GM19455 (cell line): ENCODE measurements at regions not wholly inside any gene's neighbourhood (a gene's known extent, or its start where the extent isn't known, plus 50 kb on each side); places are given as distances from the start of the nearest gene placed in this dataset.
"Not testable (repeated sequence)": the region's sequence is repeated elsewhere in the genome, so short reads cannot be mapped to it uniquely, and the experiment has no call there.

ENCODE experiments used
- ATAC-seq: cut with Tn5 transposase; IDR thresholded peaks from one replicate; pipeline ENCODE4 v1.9.1; 2021; ENCODE audit not compliant: unreplicated experiment

DNA sequence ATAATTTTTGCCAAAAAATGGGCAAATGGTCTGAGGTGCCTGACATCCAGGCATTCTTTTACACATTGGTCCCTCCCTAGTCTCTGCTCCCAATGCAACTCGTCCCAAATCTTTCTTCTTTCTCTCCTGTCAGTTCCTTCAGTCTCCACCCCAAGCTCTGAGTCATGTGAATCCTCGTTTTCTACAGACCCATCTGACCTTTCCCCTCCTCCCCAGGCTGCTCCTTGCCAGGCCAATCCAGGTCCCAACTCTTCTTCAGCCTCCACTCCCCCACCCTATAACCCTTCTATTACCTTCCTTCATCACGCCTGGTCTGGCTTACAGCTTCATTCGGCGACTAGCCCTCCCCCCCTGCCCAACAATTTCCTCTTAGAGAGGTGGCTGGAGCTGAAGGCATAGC, 55.3 kb downstream of the BBS10 start:
- not testable (repeated sequence) for ATAC-seq

DNA sequence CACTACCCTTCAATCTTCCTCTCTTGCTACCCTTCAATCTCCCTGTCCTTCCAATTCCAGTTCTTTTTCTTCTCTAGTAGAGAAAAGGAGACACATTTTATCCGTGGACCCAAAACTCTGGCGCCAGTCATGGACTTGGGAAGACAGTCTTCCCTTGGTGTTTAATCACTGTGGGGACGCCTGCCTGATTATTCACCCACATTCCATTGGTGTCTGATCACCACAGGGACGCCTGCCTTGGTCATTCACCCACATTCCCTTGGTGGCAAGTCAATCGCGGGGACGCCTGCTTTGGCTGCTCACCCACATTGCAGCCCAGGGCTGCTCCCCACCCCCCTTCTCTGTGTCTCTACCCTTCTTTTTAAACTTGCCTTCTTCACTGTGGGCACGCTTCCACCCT, 55.9 kb downstream of the BBS10 start:
- ATAC-seq: not testable (repeated sequence)

DNA sequence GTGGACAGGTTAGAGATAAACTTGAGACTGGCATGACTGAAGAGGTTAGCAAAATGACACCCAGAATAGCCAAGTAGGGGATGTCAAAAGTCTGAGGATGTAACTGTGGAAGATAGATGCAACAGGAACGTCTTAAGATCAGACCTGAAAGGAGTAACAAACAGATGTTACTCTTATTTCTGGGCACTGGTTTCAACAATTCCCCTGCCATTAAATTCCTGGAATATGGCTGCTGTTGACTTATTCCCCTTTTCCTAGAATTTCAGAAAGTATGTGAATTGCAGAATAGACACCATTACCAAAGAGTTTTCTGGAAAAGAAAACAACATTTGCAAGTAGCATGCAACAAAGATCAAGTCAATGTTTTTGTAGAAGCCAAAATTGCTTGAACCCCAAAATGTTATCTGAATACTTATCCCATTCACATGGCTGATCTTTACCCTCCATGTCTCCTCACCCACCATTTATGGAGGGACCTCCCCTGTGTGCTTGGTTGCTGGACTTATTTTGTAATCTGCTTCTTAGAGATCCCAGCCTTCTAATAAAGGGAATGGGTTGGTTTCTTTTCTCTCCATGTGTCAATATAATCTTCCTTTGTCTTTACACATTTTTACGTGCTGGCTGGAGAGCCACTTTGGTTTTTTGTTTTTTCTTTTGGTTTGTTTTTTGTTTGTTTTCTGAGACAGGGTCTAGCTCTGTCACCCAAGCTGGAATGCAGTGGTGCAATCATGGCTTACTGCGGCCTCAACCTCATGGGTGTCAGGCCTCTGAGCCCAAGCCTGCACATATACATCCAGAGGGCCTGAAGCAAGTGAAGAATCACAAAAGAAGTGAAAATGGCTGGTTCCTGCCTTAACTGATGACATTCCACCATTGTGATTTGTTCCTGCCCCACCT, 57.0 kb downstream of the BBS10 start:
- ATAC-seq: no peak

DNA sequence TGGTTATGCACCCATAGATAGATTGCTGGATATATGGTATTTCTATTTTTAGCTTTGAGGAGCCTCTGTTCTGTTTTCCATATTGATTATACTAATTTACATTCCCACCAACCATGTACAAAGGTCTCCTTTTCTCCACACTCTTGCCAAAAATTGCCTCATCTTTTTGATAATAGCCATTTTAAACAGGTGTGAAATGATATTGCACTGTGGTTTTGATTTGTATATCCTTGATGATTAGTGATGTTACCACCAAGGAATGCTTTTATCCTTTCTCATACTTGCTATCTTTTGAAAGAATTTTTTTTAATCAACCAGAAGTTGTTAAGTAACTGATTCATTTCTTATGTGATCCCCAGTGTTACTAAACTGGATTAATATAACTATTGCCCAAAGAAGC, 60.0 kb downstream of the BBS10 start:
- ATAC-seq: no peak

DNA sequence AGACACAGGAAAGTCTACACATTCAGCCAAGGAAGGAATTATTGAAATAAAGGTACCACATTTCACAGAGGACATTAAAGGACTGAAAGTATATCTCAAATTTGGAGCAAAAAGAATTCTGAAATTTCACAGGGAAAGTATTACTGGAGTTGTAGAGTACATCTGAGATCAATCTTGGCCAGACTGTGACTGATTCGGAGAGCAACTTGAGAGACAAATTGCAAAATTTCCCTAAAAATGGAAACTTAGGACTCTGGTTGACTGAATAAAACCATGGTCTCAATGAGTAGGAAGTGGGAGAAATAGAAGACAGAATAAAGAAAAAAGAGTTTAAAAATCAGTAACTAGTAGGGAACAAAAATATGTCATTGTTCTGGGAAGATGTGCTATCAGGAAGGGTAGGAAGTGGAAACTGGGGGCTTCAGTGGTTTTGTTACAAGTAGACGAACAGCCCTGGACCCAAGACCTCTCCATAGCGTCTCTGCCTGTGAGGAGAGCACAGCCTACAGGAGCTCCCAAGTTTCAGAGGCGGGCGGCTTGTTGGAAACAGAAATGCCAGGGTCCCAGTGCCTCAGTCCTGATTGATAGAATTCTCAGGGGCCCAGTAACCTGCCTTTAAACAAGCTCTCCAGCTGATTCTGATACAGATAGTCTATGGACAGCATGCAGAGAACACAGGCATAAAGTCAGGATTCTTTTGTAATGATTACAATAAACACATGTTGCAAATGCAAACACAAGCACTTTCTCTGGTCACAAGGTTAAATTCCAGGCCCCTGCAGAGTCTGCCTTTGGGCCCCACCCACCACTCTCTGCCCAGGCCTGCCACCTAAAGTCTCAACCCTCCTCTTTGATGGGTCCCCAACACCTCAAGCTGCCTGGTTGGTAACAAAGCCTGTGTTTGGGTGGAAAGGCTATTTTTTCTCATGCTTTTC, 63.1 kb downstream of the BBS10 start:
- ATAC-seq: no peak

DNA sequence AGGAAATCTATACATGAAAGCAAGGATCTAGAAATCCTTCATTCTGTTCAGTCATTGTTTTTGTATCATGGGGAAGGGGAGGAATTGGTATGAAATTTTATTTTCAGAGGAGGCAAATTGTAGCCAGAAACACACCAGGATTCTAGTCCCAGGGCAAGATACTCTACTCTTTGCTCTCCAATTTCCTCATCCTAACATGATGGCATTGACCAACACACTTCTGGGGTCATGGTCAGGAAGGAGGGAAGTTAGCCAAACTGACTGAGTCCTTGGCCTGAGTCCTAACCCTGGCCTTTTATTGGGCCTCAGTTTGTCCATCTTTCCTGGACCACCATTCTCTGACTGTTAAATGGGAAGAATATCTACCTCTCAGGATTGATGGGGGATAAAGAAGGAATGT, 65.5 kb downstream of the BBS10 start:
- no peak for ATAC-seq

DNA sequence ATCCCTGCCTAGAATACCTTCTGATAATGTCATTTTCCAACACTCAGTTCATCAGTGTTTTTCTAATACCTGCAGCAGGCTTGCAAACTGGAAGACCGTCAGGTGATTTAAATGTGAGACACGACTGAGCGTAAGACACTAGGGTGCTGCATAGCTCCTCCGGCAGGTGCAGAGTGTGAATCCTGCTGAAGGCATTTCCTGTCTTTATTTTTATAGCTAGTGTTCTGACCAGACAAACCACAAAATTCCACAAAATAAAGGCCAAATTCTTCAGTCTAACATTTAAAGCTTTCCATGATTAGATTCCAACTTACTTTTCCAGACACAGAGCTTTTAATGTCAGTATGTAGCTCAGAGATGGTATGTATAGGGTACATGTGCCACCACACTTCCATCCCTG, 70.7 kb downstream of the BBS10 start:
- no peak for ATAC-seq

DNA sequence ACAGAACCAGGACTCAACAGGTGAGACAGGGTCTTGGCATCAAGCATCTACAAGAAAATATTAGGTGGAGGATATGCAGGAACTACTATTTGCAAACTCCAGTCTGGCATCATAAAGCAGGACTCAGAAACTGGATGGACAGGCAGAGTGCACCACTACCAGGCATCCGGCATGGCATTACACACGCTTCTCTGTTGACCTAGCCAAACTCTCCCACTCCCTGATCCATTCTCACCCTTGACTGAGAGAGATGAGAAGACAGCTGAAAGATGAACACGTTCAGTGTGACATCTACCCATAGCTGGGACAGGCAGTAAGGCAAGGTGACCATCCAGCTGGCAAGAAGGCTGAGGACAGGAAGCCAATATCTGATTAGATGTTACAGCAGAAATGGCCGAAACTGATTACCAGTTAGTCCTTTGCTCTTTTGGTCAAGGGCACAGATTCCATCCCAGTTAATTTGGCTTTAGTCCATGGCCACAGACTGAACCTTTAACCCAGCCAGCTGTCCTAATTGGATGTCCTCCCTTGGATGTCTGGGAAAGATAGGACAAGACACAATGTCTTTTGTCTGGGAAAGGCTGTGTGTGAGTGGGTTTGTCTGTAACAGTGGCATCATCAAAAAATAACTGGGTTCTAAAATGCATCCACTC, 71.6 kb downstream of the BBS10 start:
- no peak for ATAC-seq

DNA sequence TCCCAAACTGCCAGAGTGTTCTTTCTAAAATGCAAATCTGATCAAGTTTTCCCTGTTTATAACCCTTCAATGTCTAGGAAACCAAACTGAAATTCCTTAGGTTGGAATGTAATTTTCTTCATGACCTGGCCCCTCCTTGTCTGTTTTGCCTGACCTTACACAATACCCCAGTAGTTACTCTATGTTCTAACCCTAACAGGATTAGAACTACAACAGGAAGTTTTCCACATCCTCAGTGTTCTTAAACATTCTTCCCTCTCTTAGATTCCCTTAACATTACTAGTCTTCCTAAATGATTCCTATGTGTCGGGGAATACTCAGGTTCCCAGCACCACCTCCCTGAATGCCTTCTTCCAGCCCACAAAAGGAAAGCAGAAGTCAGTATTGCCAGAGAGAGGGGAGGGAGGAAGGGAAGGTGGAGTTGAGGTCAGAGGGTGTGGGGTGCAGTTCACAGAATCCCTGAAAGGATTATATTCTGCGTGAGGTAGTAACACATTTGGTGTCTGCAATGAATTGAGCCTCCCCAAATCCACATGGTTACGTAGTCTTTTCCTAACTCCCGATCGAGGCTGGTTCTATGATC, 72.6 kb downstream of the BBS10 start:
- ATAC-seq: no peak

DNA sequence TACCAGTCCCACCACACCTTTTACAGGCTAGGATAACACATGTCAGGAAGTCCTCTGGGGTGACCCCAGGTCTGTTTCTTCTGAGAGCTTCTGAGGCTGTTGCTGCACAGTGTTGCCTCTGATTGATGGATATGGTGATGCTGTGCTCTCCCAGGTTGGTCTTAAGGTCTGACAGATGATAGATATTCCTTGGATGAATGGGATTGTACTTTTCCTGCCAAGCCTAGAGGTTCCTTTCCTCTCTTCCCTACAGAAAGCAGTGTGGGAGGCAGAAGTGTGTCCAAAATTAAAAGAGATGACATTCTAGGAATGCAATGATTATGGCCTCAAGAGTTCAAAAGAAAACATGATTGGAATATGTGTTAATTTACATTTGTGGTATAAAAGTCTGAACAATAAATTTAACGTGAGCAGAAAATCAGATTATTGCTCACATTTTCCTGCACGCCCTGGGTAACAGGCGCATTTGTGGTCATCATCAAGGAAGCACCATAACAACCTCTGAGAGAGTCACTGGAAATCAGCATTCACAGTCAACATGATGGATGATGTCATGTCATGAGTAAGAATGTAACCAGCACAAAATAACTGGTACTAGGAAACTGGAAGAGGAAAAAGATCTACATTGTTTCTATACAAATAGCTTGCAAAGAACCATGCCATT, 73.7 kb downstream of the BBS10 start:
- ATAC-seq: no peak

DNA sequence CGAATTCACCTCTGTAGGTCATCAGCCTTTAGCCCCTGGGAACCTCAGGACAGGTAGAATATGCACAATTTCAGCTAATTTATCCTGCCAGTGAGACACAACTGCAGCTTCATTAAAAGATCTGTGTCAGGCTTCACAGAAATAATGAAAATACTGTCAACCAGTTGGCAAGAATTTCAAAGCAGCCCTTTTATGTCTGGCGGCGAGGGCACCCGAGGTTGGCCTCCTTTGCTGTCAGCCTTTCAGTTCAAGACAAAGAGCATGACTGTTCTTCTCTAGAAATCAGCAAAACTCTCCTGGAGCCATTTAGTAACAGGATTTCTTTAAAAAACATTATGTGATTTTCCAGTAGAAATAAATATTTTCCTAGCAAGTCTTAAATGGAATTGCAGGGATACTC, 75.9 kb downstream of the BBS10 start:
- ATAC-seq: no peak

DNA sequence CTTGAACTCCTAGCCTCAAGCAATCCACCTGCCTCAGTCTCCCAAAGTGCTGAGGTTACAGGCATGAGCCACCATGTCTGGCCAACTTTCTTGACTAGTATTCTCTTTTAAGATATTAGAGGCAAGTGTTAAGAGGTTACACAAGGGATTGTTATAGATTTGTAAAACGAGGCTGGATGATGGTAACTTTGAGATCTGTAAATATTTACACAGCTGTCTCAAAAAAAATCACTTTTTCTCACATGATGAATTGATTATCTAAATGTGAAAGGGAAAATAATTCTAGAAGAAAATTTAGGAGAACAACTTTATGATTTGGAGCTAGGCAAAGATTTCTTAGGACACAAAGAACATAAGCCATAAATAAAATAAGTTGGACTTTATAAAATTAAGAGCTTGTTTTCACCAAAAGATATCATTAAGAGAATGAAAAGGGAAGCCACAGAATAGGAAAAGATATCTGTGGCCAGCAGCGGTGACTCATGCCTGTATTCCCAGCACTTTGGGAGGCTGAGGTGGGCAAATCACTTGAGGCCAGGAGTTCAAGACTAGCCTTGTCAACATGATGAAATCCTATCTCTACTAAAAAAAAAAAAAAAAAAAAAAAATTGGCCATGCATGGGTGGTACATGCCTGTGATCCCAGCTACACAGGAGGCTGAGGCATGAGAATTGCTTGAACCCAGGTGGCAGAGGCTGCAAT, 77.4 kb downstream of the BBS10 start:
- no peak for ATAC-seq

DNA sequence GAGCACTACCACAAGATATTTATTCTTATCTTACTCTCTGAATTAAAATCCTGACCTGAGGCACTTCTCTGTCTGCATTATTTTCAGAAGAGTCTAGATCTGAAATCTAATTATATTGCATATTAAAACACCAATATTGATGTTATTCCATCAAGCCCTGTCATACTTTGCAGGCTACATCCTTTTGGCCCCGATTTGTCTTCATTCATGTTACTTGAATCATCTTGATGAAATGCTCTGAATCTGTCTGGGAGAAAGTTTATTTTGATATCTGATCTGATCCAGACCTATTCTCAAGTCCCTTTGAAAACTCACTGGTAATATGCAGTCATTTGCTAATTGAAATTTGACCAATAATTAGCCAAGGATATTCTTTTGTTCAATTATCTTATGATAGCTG, 79.9 kb downstream of the BBS10 start:
- ATAC-seq: no peak

DNA sequence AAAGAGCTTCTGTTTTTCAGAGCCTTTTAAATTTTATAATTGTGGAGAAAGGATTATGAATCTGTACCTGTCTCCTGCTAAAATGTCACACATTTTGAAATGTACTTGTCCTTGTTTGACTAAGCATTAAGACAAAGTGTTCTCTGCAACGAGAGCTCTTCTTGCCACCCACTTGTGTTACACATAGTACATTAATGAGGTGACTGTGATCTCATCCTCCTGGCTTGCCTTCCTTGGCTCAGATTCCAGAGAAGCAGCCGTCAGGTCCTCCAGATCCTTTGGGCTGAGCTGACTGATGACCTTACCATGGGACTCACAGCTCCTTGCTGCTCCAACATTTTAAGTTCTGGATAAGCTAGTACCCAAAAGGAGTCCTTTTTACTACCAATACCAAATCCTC, 81.4 kb downstream of the BBS10 start:
- no peak for ATAC-seq

DNA sequence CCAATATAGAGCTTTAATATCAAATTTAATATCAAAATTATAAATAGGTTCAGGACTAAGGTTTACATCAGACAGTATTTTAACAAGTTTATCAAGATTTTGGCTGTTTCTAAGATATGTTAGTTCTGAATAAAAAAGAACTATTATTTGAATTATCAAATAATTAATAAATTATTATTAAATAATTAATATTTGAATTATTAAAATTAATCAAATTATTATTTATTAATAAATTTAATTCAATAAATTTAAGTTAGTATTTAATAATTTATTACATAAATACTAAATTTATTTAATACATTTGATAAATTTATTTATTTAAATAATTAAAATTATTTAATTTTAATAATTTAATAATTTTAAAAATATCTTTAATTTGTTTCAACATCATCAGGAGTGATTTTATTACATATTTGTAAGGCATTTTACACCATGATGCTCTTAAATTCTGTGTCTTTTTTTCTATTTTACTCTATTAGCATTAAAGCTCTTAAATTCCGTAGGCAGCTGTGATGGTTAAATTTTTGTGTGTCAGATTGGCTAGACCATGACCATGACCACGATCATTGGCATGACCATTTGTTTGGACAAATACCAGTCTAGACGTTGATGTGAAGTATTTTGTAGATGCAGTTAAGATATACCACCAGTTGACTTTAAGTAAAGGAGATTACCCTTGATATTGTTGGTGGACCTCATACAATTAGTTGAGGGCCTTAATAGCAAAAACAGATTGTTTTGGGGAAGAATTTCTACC, 82.6 kb downstream of the BBS10 start:
- no peak for ATAC-seq

DNA sequence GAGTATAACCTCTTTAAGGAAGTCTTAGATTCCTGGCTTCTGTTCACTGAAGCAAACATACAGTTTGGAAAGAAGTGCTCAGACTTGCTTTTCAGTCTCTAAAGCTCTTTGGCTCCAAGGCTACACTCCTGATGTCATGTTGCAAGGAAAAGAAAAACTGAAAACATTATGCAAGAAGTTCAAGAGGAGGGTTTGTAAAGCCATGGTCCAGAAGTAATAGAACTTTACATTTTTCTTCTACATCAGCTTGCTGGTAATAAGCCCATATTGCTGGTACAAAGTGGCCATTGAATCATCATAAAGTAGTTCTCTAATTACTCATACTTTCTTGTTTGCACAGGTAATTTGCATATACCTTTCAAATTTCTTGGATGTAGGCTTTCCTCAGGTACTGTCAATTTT, 83.6 kb downstream of the BBS10 start:
- no peak for ATAC-seq

DNA sequence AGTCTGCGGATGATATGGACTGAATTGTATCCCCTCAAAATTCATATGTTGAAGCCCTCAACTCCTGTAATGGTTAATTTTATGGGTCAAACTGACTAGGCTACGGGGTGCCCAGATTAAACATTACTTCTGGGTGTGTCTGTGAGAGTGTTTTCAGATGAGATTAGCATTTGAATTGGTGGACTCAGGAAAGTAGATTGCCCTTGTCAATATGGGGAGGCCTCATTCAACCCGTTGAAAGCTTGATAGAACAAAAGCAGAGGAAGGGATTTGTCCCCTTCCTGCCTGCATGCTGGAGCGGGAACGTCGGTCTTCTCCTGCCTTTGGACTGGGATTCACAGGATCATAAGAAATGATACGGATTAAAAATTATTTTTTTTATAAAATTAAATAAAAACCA, 84.5 kb downstream of the BBS10 start:
- ATAC-seq: no peak

DNA sequence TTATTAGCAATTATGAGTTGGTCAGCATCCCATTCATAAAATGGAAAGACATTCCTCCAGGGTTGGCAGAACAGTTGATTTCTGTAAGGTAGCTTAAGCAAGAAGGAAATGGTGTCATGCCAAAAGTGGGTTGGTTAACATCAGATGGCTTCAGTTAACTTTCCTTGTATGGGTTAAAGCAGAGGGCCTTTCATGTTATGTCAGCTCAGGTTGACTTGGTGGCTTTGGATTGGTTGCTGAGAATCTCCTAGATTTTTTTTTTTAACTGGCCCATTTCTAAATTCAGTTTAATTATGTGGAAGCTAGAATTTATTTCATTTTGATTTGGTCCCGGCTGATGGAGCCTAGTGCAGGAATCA, 87.8 kb downstream of the BBS10 start:
- ATAC-seq: no peak

DNA sequence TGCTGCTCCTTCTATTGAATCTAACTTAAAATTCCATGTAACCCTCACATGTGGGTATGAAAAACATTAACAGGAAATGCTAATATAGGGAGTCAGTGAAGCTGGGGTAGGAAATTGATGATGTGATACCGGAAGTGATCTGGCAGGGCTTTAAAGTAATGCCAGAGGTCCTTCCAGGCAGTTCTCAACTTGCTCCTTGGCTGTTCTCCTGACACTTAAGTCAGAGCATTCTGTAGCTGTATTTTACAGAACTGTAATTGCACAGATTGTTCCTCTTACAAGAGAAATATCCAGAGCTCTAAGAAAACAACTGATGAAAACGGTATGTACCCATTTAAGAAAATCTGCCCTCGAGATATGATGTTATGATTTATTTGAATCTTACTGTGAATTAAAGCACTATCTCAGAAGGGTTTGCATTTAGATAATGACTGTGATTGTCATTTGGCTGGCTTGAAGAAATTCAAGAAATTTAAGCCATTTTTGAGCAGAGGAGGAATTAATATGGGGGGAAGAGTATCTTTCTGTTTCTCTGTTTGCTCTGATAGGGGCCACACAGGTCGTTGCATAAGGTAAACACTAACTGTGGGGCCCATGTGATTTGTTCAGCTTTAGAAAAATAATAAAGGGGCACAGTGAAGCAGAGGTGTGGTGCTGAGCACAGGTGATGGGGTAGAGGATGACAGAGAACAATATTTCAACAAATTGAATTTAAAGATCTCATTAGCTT, 88.4 kb downstream of the BBS10 start:
- ATAC-seq: no peak
